Smooth muscle cell (in vitro differentiated cells): ENCODE measurements at regions not wholly inside any gene's neighbourhood (a gene's known extent, or its start where the extent isn't known, plus 50 kb on each side); places are given as distances from the start of the nearest gene placed in this dataset.

Experiments used
- DNase-seq: peaks from one replicate; lab custom pipeline; 2025; ENCODE audit not compliant: unreplicated experiment; lab: John Stamatoyannopoulos, UW
- H2AFZ ChIP-seq: fragments of 200-600 bp; sonication (generic); 2 replicates; pipeline ENCODE4 v1.6.0; 2016; ENCODE audit warnings: antibody characterized with exemption, low read depth, mild to moderate bottlenecking
- H3F3A ChIP-seq: fragments of 200-600 bp; sonication (generic); 2 replicates; pipeline ENCODE4 v1.6.0; 2017; ENCODE audit warnings: antibody characterized with exemption, low read depth
- H3K27ac ChIP-seq: fragments of 200-600 bp; sonication (generic); 2 replicates; pipeline ENCODE4 v1.5.1; 2016; ENCODE audit warnings: low read depth, mild to moderate bottlenecking
- H3K27me3 ChIP-seq: fragments of 200-600 bp; sonication (generic); 2 replicates; pipeline ENCODE4 v1.6.1; 2016; ENCODE audit warnings: low read depth, mild to moderate bottlenecking
- H3K36me3 ChIP-seq: fragments of 200-600 bp; sonication (generic); 2 replicates; pipeline ENCODE4 v1.5.1; 2016; ENCODE audit warnings: low read depth
- H3K4me1 ChIP-seq: fragments of 200-600 bp; sonication (generic); 2 replicates; pipeline ENCODE4 v1.5.1; 2016; ENCODE audit warnings: low read depth
- H3K4me2 ChIP-seq: fragments of 200-600 bp; sonication (generic); 2 replicates; pipeline ENCODE4 v1.6.0; 2016; ENCODE audit warnings: mild to moderate bottlenecking
- H3K4me3 ChIP-seq: fragments of 200-600 bp; sonication (generic); 2 replicates; pipeline ENCODE4 v1.5.1; 2016; ENCODE audit warnings: mild to moderate bottlenecking
- H3K79me2 ChIP-seq: fragments of 200-600 bp; sonication (generic); 2 replicates; pipeline ENCODE4 v1.6.0; 2016; ENCODE audit warnings: low read depth, mild to moderate bottlenecking
- H3K9ac ChIP-seq: fragments of 200-600 bp; sonication (generic); 2 replicates; pipeline ENCODE4 v1.6.0; 2016; ENCODE audit warnings: low read depth
- H3K9me3 ChIP-seq: fragments of 200-600 bp; sonication (generic); replicated peaks from 2 replicates; pipeline ENCODE4 v1.5.1; 2016; ENCODE audit warnings: low read depth
- H4K20me1 ChIP-seq: fragments of 200-600 bp; sonication (generic); 2 replicates; pipeline ENCODE4 v1.6.0; 2016; ENCODE audit warnings: low read depth
- WGBS: methylation state at CpG from one replicate; pipeline ENCODE4 v1.1.7; 2016; ENCODE audit warnings: low lambda C conversion rate; 5-methylcytosine and 5-hydroxymethylcytosine counted together
- TF ChIP-seq, protein P1 (sequence below): fragments of 200-600 bp; sonication (generic); IDR thresholded peaks from 2 replicates; pipeline ENCODE4 v1.5.1; 2017; ENCODE audit warnings: borderline replicate concordance, mild to moderate bottlenecking, antibody characterized with exemption; ENCODE audit not compliant: insufficient read depth, poor library complexity, severe bottlenecking

DNA sequence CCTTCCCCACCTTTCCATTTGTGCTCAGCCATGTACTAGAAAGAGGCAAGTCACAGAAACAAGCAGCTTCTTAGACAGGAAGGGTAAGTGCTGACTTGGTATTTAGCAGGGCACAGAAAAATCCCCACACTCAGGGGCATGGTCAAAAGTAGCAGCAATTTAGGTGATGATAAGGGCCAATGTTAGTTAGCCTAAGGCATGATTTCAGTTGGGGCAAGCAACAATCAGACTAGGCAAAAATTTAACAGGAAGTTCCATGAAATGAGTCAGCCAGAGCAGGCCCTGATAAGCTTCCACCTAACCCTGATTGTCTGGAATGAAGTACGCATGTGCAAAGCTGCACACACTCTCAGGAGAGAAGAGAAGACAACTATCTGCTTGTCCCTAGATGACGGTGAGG is 423.4 kb upstream of the UBE2E2 start:
- Histone ChIP-seq H3K79me2 (no peaks in the 10 kb centered on the region), H3K4me1 (no peaks in the 10 kb centered on the region), H2AFZ (peak overlapping the region; percentile 27), H3K4me2 (no peak overlapping the region), H3K27ac (no peak overlapping the region), H3K9ac (no peak overlapping the region), H3K36me3 (no peaks in the 10 kb centered on the region), H4K20me1 (no peaks in the 10 kb centered on the region), H3K4me3 (no peak overlapping the region), H3K27me3 (no peaks in the 10 kb centered on the region), H3K9me3 (no peaks in the 10 kb centered on the region), H3F3A (no peaks in the 10 kb centered on the region)
- TF ChIP-seq, protein P1, sequence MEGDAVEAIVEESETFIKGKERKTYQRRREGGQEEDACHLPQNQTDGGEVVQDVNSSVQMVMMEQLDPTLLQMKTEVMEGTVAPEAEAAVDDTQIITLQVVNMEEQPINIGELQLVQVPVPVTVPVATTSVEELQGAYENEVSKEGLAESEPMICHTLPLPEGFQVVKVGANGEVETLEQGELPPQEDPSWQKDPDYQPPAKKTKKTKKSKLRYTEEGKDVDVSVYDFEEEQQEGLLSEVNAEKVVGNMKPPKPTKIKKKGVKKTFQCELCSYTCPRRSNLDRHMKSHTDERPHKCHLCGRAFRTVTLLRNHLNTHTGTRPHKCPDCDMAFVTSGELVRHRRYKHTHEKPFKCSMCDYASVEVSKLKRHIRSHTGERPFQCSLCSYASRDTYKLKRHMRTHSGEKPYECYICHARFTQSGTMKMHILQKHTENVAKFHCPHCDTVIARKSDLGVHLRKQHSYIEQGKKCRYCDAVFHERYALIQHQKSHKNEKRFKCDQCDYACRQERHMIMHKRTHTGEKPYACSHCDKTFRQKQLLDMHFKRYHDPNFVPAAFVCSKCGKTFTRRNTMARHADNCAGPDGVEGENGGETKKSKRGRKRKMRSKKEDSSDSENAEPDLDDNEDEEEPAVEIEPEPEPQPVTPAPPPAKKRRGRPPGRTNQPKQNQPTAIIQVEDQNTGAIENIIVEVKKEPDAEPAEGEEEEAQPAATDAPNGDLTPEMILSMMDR = no peak
- DNase-seq = no peak
- 28% methylated on average over 2 of the region's 2 CpGs for WGBS

DNA sequence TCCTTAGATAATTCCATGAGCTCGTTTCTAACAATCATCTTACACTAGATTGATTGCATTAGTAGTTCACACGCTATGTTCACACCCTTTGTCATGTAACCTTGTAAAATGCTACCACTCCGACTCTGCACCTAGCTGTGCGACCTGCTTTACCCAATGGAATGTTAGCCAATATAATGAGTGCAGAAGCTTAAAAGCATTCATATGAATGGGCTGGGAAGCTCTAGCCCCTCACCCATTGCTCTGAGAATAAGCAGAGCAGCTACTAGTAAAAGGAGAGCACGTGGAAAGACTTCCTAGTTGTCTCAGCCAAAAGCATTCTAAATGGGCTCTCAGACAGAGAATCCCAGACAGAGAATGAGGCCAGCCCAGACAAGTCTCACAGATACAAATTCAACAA is 410.6 kb upstream of the UBE2E2 start:
- Histone ChIP-seq H3F3A (no peaks in the 10 kb centered on the region), H3K36me3 (no peaks in the 10 kb centered on the region)

DNA sequence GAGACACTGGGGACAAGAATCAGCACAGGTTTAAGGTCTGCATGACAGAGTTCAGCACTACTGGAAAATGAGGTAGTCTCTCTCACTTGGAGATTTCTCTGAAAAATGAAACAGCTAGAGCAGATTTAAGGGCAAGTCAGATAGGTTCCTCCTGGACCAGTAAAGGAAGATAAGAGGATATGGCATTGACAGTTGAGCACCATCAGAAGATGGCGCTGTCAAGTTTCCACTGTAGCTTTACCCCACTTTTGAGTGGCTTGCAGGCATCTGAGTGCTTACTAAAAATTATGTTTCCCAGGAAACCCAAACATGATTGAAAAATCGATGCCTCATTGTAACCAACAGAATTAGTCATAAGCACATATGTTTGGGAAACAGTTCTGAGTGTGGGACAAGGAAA is 407.2 kb upstream of the UBE2E2 start:
- Histone ChIP-seq H4K20me1 (no peaks in the 10 kb centered on the region), H3K4me3 (no peak overlapping the region), H3K4me1 (no peaks in the 10 kb centered on the region), H3K4me2 (no peak overlapping the region), H3K9me3 (no peaks in the 10 kb centered on the region), H3K27me3 (no peaks in the 10 kb centered on the region), H2AFZ (no peak overlapping the region), H3K36me3 (no peaks in the 10 kb centered on the region), H3K79me2 (no peaks in the 10 kb centered on the region), H3K9ac (no peak overlapping the region), H3F3A (no peaks in the 10 kb centered on the region), H3K27ac (no peak overlapping the region)
- TF ChIP-seq, protein P1 = no peak
- WGBS = 94% methylated on average over 2 of the region's 2 CpGs
- no peak for DNase-seq

More for the DNA sequence above, 410.6 kb upstream of the UBE2E2 start:
- WGBS = 59% methylated on average over 5 of the region's 5 CpGs
- Histone ChIP-seq H3K4me3 (no peak overlapping the region), H3K9ac (no peak overlapping the region), H4K20me1 (no peaks in the 10 kb centered on the region), H3K9me3 (no peaks in the 10 kb centered on the region), H3K4me1 (no peaks in the 10 kb centered on the region), H3K79me2 (no peaks in the 10 kb centered on the region), H3K27ac (no peak overlapping the region), H2AFZ (no peak overlapping the region), H3K27me3 (no peaks in the 10 kb centered on the region), H3K4me2 (no peak overlapping the region)
- DNase-seq = no peak
- TF ChIP-seq, protein P1 = no peak

DNA sequence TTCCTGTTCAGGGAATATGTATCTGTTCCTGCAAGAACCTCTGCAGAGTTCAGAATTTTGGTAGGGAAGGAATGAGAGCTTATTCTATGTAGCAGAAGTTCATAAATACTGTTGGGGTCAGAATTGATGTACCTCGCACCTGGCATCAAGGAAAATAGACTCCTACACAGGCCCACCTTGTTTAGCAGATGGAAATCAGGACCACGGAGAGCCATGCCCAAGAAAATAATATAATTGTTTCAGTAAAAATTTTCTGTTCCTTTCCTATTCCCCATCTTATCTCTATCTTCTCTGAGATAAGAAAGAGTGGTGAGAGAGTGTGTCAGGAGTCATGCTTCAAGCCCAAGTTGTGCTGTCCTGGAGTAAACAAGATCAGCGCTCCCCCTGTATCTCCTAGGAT is 404.7 kb upstream of the UBE2E2 start:
- Histone ChIP-seq H3K27ac (no peak overlapping the region), H4K20me1 (no peaks in the 10 kb centered on the region), H3K4me3 (no peak overlapping the region), H3K4me2 (no peak overlapping the region), H3K27me3 (no peaks in the 10 kb centered on the region), H3F3A (no peaks in the 10 kb centered on the region), H3K36me3 (no peaks in the 10 kb centered on the region), H3K9me3 (no peaks in the 10 kb centered on the region), H2AFZ (no peak overlapping the region), H3K79me2 (no peaks in the 10 kb centered on the region), H3K4me1 (no peaks in the 10 kb centered on the region), H3K9ac (no peak overlapping the region)
- no peak for DNase-seq
- 89% methylated on average over 3 of the region's 3 CpGs for WGBS
- TF ChIP-seq, protein P1 = no peak
